ENCODE measurements at regions not wholly inside any gene's neighbourhood (a gene's known extent, or its start where the extent isn't known, plus 50 kb on each side); places are given as distances from the start of the nearest gene placed in this dataset.

DNA sequence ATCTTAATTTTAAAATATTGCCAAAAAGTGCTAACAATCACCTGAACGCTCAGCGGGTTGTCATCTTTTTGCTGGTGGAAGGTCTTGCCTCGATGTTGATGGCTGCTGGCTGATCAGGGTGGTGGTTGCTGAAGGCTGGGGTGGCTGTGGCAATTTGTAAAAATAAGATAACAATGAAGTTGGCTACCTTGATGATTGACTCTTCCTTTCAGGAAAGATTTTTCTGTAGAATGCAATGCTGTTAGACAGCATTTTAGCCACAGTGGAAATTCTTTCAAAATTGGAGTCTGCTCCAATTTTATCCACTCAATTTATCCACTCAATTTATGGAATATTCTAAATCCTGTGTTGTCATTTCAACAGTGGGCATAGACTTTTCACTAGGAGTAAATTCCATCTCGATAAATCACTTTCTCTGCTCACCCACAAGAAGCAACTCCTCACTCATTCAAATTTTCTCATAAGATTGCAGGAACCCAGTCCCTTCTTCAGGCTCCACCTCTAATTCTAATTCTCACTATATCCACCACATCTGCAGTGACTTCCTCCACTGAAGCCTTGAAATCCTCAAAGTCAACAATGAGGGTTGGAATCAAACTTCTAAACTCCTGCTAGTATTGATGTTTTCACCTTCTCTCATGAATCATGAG is 78.8 kb downstream of the LINC01488 start:
- Mint-ChIP-seq H3K27ac (ENCODE audit: unreplicated experiment) (no peak overlapping the region), H3K9me3 (ENCODE audit: low read depth) (peaks cover 8% of the 10 kb centered on the region), H3K4me3 (ENCODE audit: unreplicated experiment) (no peak overlapping the region), H3K36me3 (ENCODE audit: low read depth) (no peaks in the 10 kb centered on the region), H3K4me1 (ENCODE audit: low read depth) (no peaks in the 10 kb centered on the region), H3K27me3 (ENCODE audit: low read depth) (peaks cover 2% of the 10 kb centered on the region)
- TF ChIP-seq, protein P1, sequence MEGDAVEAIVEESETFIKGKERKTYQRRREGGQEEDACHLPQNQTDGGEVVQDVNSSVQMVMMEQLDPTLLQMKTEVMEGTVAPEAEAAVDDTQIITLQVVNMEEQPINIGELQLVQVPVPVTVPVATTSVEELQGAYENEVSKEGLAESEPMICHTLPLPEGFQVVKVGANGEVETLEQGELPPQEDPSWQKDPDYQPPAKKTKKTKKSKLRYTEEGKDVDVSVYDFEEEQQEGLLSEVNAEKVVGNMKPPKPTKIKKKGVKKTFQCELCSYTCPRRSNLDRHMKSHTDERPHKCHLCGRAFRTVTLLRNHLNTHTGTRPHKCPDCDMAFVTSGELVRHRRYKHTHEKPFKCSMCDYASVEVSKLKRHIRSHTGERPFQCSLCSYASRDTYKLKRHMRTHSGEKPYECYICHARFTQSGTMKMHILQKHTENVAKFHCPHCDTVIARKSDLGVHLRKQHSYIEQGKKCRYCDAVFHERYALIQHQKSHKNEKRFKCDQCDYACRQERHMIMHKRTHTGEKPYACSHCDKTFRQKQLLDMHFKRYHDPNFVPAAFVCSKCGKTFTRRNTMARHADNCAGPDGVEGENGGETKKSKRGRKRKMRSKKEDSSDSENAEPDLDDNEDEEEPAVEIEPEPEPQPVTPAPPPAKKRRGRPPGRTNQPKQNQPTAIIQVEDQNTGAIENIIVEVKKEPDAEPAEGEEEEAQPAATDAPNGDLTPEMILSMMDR (IDR thresholded peaks at IDR 0.05) = no peak
- DNase-seq (ENCODE audit: low spot score) = no peak

DNA sequence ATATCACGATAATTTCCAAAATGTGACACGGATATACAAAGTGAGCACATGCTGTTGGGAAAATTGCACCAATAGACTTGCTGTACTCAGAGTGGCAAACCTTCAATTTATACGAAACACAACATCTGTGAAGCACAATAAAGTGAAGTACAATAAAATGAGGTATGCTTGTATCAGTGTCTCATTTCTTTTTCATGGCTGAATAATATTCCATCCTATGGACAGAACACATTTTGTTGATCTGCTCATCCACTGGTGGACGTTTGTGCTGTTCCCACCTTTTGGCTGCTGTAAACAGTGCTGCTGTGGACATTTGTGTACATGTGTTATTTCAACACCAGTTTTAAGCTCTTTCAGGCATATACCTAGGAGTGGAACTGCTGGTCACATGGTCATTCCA is 78.7 kb upstream of the CCND1 start:
- no peak for DNase-seq (ENCODE audit: low spot score)
- H3K4me3 Mint-ChIP-seq (ENCODE audit: unreplicated experiment) = no peak overlapping the region
- peaks cover 2% of the 10 kb centered on the region for H3K27me3 Mint-ChIP-seq (ENCODE audit: low read depth)
- H3K27ac Mint-ChIP-seq (ENCODE audit: unreplicated experiment) = no peak overlapping the region
- H3K9me3 Mint-ChIP-seq (ENCODE audit: low read depth) = peaks cover 8% of the 10 kb centered on the region
- no peaks in the 10 kb centered on the region for H3K4me1 Mint-ChIP-seq (ENCODE audit: low read depth)
- H3K36me3 Mint-ChIP-seq (ENCODE audit: low read depth) = no peaks in the 10 kb centered on the region
- TF ChIP-seq, protein P1 (IDR thresholded peaks at IDR 0.05) = no peak

DNA sequence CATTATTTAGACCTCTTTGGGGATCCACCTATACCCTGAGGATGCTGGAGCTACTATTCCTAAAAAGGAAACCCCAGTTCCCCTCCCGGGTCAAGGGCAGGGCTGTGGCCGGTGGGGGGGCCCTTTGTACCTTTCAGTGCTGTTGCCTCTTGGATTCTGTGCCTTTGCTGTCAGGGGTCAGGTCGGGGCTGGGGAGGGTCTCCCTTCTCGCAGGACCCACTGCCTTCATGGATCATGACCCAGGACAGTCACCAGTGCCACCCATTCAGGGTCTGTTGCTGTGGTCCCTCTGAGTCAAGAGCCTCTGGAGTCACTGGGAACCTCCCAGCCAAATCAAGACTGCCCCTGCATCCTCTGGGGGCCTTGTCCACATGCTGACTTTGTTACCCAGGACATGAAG is 78.1 kb upstream of the CCND1 start:
- Mint-ChIP-seq H3K27ac (ENCODE audit: unreplicated experiment) (no peak overlapping the region), H3K36me3 (ENCODE audit: low read depth) (no peaks in the 10 kb centered on the region), H3K4me3 (ENCODE audit: unreplicated experiment) (no peak overlapping the region), H3K4me1 (ENCODE audit: low read depth) (peaks cover under 1% of the 10 kb centered on the region), H3K9me3 (ENCODE audit: low read depth) (peaks cover 8% of the 10 kb centered on the region), H3K27me3 (ENCODE audit: low read depth) (peaks cover 2% of the 10 kb centered on the region)
- DNase-seq (ENCODE audit: low spot score) = peak; percentile 40
- TF ChIP-seq, protein P1 (IDR thresholded peaks at IDR 0.05) = no peak

DNA sequence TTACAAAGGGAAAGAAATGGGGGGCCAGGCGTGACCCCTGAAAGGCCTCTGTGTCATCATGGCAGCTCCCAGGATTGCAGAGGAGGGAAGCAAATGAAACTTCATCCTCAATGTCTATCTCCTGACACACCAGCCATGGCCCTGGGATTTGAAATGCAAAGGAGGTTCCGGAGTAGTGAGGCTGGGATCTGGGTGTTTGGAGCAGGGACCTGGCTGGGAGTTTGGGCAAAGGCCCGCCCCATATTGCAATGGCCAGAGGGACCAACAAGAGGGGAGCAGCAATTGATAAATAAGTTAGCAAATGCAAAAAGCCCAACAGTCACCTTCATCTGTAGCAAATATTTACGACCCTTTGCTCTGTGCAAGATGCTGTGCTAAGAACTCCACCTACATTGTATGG is 77.7 kb upstream of the CCND1 start:
- DNase-seq (ENCODE audit: low spot score) = no peak
- Mint-ChIP-seq H3K36me3 (ENCODE audit: low read depth) (no peaks in the 10 kb centered on the region), H3K9me3 (ENCODE audit: low read depth) (peaks cover 8% of the 10 kb centered on the region), H3K4me3 (ENCODE audit: unreplicated experiment) (no peak overlapping the region), H3K27ac (ENCODE audit: unreplicated experiment) (no peak overlapping the region), H3K27me3 (ENCODE audit: low read depth) (peaks cover 2% of the 10 kb centered on the region), H3K4me1 (ENCODE audit: low read depth) (peaks cover 4% of the 10 kb centered on the region)
- TF ChIP-seq, protein P1 (IDR thresholded peaks at IDR 0.05) = no peak

DNA sequence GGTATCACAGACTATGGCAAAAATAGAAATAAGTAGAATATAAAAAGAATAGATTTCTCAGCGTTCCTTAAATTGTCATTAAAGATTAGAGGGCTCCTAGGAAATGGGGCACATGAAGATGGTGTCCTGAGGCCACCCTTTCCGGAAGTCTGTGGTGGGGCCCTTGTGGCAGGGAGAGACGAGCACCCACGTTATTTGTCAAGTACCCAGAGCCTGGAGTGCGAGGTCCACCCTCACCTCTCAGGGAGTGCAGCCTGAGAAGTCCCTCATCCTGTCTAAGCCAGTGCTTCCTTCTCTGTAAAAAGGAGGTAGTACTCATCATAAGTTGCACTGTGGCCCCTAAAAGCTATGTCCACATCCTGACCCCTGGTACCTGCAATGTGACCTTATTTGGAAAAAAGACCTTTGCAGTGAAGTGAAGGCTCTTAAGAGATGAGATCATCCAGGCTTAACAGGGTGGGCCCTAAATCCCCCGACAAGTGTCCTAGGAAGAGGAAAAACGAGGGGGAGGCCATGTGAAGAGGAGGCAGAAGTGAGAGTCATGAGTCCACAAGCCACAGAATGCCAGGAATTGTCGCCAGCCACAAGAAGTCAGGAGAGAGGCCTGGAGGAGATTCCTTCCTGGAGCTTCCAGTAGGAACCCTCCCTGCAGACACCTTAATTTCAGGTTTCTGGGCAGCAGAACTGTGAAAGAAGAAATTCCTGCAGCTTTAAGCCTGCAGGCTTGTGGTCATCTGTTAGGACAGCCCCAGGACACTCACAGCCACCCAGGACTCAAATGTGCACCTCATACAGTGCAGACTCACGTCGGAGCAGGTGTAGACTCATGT is 76.8 kb upstream of the CCND1 start:
- no peak for DNase-seq (ENCODE audit: low spot score)

More for the DNA sequence above, 76.8 kb upstream of the CCND1 start:
- Mint-ChIP-seq H3K4me1 (ENCODE audit: low read depth) (peaks cover 4% of the 10 kb centered on the region), H3K27ac (ENCODE audit: unreplicated experiment) (no peak overlapping the region), H3K4me3 (ENCODE audit: unreplicated experiment) (no peak overlapping the region), H3K36me3 (ENCODE audit: low read depth) (peaks cover 1% of the 10 kb centered on the region), H3K9me3 (ENCODE audit: low read depth) (peaks cover 8% of the 10 kb centered on the region), H3K27me3 (ENCODE audit: low read depth) (peaks cover 2% of the 10 kb centered on the region)
- TF ChIP-seq, protein P1 (IDR thresholded peaks at IDR 0.05) = no peak

Measured in chondrocyte (in vitro differentiated cells).